Inferior parietal cortex (tissue), 1 donor: ENCODE measurements at regions not wholly inside any gene's neighbourhood (a gene's known extent, or its start where the extent isn't known, plus 50 kb on each side); places are given as distances from the start of the nearest gene placed in this dataset.
A peak's percentile ranks its signal among the peaks of the same experiment; 100 is the strongest.

ENCODE experiments used
- DNase-seq: peaks from one replicate; pipeline ENCODE4 v3.0.0-alpha.2; 2016; ENCODE audit errors: extremely low spot score

DNA sequence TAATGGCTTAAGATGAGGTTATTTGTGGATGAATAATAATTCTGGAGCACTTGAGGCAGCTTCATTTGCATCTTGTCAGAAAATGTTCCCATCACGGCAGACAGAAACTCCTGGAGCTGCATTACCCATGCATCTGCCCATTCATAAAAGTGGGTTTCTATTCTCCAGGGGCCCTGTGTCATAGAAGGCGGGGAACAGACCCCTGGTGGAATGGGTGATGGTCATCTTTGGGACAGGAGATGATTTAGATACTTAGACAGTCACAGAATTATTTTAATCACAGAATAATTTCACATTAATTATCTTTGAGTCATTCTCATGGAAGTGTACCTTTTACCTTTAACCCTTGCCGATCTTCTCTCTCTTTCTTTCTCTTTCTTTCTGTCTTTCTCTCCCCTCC, 980.7 kb upstream of the TMEM132C start:
- DNase-seq, result no peak

DNA sequence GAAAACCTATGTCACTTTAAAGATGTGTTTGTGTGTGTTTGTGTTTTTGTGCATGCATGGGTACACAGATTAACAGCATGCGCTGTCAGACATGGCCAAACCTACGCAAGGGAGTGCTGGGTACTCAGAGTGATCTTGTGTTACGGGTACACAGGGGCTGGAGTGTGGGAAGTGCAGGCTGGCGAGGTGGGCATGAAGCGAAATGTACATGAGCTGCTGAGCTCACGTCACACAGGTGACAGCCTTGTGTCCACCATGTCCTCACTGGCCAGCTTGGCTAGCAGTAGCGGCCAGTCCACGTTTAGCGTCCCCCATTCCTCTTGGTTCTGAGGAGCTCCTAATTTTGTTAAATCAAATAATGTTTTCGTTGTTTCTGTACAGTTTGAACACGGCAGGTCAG, 979.7 kb upstream of the TMEM132C start:
- no peak for DNase-seq

DNA sequence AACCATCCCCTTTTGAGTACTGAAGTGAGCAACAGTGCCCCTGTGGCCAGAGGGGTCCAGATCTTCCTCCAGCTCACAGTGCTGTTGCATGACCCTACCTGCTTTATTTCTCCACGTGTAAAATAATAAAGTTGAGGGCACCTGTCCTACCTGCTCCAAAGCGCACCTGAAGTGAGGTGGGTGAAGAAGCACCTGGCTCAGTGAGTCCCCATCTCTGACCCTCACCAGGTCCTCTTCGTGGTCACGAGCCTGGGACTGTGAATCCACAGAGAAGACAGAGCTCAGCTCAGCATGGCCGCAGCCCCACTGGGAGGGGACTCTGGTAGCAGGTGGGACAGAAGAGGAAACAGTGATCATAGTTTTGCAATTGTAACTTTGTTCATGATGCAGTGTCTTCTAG, 976.7 kb upstream of the TMEM132C start:
- DNase-seq, result no peak

DNA sequence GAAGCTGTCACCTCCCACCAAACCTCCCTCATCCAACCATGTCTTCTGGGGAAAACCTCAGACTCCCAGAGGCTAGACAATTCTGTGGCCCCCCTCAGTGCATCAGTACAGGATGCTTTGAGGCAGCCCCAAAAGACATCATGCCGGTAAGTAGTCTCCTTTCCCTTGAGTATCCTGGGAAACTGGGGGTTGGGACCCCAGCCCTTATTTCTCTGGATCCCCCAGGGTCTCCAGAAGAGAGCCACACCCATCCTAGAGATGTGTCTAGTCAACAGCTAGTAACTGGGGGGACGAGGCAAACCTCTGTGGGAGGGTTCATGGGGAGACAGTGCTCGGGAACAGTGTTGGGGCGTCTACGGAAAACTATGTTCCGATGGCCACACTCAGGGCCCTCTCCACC, 974.2 kb upstream of the TMEM132C start:
- no peak for DNase-seq

- peak; percentile 53 for DNase-seq
Observed at GRCh38 chr12:127293507-127294310, 973.3 kb upstream of the TMEM132C start.

- DNase-seq, result no peak
Observed at GRCh38 chr12:127294651-127295210, 972.2 kb upstream of the TMEM132C start.

GRCh38 chr12:127295630-127296029, 971.3 kb upstream of the TMEM132C start:
- no peak for DNase-seq

- no peak for DNase-seq
Observed at GRCh38 chr12:127296591-127296990, 970.4 kb upstream of the TMEM132C start.

DNA sequence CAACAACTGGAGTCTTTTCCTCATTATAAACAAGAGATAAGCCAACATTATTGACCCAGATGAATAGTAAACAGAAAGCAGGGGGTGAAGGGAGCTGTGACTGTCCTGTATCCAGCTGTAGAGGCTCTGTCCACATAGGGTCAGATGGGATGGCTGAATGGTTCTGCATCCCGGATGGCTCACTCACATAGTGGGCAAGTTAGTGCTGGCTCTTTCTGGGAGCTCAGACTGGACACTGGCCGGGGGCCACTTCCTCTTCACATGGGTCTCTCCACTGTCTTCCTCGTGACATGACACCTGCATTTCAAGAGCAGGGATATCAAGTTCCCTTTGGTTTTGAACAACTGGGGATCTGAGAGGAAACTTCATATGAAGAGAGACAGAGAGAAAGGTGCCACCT, 969.6 kb upstream of the TMEM132C start:
- DNase-seq, result no peak

- peak; percentile 38 for DNase-seq
Observed at GRCh38 chr12:127300075-127300474, 966.9 kb upstream of the TMEM132C start.

GRCh38 chr12:127300753-127301152, 966.2 kb upstream of the TMEM132C start:
- no peak for DNase-seq

DNA sequence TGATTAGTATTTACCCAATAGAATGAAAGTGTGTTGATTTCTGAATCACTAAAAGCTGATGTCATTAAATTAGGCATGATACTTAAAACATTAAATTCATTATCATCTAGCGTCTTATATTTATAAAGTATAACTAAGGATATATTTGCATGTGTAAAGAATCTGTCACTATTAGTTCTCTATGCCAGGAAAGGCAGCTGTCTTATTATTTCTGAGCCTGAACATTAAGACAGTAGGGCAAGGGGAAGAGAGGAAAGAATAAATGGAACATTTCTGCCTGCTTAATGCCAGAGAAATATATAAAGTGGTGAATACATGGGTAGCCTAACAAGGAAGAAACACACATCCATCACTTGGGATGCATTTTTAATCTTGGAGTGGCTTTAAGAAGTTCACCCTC, 965.1 kb upstream of the TMEM132C start:
- no peak for DNase-seq

DNA sequence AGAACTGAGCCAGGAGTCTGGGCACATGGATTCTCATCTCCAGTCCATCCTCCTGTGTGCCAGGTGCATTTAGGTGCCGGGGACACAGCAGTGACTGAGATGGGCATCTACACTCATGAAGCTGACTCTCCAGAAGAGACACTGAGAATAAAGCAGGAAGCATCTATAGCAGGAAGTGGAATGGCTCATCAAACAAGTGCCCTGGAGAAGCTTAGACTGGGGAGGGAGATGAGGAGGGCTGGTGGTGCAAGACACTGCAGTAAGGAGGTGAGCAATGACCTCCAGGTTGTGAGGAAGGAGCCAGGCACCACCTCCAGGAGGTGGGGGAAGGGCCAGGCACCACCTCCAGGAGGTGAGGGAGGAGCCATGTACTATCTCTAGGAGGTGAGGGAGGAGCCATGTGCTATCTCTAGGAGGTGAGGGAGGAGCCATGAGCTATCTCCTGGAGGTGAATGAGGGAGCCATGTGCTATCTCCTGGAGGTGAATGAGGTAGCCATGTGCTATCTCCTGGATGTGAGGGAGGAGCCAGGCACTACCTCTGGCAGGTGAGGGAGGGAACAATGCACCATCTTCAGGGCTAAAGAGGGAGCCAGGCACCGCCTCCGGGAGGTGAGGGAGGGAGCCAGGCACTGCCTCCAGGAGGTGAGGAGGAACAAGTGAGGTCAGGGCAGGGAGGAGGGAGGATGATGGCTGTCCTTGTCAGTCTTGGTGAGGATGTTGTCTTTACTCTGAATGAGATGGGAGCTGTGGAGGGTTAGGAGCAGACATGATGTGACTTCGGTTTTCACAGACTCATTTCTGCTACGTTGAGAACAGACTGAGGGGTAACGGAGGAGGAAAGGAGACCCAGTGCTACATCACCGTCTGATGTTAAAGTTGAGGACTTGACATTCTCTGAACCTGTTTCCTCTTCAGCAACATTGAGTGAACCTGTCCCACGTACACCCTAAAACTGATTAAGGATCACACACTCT, 961.9 kb upstream of the TMEM132C start:
- DNase-seq, result no peak

DNA sequence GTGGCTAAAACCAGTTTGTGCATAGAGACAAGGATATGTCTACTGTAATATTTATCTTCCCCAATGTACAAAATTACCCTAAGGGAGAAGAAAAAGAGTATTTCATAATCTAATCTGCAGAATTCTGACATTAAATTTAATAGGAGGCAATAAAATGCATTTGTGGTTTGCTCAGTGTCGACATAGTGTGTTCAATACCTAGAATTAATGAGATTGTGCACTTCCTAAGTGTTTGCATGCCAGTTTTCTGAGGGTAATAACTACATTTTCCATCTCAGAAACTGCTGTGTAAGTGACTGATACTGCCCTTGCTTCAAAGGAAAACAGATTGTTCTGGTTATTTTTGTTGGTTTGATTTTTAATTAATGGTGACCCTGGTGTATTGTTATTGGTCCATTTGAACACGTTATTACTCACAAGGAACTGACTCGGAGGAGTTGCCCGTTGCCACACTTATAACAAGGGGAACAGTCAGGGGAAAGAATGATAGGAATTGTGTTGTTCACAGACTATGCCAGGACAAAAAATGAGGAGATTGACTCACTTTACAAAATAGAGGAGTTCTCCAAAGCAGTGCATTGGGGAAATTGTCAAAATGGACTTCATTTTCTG, 960.3 kb upstream of the TMEM132C start:
- DNase-seq, result no peak

- no peak for DNase-seq
Observed at GRCh38 chr12:127307528-127307927, 959.4 kb upstream of the TMEM132C start.

GRCh38 chr12:127308148-127308547, 958.8 kb upstream of the TMEM132C start:
- DNase-seq, result no peak

DNA sequence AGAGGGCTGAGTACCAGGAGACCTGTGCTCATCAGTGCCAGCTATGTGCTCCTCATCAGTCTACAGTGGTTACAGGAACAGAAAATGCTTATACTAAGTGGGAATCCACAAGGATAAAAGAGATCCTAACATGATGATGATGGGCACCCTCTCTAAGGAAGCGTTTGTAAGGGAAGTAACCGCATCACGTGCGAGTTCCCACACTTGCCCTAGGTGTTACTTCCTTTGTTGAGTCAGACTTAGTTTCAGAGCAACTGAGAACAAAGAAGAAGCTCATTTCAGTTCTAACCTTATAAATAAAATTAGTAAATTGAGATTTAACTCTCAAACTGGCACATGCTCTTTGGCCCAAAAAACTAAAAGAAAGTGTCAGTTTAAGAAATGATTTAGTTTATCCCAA, 956.4 kb upstream of the TMEM132C start:
- no peak for DNase-seq

GRCh38 chr12:127311720-127312364, 955.1 kb upstream of the TMEM132C start:
- DNase-seq, result no peak

- DNase-seq, result no peak
Observed at GRCh38 chr12:127324681-127325080, 942.3 kb upstream of the TMEM132C start.

GRCh38 chr12:127327986-127328385, 939.0 kb upstream of the TMEM132C start:
- no peak for DNase-seq

- DNase-seq, result no peak
Observed at GRCh38 chr12:127328867-127329266, 938.1 kb upstream of the TMEM132C start.
